Thyroid gland (tissue), 4 donors: ENCODE measurements at regions not wholly inside any gene's neighbourhood (a gene's known extent, or its start where the extent isn't known, plus 50 kb on each side); places are given as distances from the start of the nearest gene placed in this dataset.

ENCODE experiments used
- CTCF ChIP-seq, 6 experiments: fragments of 200-600 bp in 3 of 6; fragments of 450-650 bp in 3 of 6; sonication (generic) in 3 of 6; IDR thresholded peaks; one replicate each; pipeline ENCODE4 v1.5.1; 2016 to 2019; ENCODE audit warnings: antibody characterized with exemption in 6 of 6, mild to moderate bottlenecking in 2 of 6, inconsistent platforms in 1 of 6, moderate library complexity in 1 of 6
- POLR2A ChIP-seq, 2 donors: fragments of 450-650 bp; IDR thresholded peaks; one replicate each; pipeline ENCODE4 v1.6.1; 2017; ENCODE audit warnings: antibody characterized with exemption in 2 of 2, mild to moderate bottlenecking in 2 of 2, moderate library complexity in 1 of 2

DNA sequence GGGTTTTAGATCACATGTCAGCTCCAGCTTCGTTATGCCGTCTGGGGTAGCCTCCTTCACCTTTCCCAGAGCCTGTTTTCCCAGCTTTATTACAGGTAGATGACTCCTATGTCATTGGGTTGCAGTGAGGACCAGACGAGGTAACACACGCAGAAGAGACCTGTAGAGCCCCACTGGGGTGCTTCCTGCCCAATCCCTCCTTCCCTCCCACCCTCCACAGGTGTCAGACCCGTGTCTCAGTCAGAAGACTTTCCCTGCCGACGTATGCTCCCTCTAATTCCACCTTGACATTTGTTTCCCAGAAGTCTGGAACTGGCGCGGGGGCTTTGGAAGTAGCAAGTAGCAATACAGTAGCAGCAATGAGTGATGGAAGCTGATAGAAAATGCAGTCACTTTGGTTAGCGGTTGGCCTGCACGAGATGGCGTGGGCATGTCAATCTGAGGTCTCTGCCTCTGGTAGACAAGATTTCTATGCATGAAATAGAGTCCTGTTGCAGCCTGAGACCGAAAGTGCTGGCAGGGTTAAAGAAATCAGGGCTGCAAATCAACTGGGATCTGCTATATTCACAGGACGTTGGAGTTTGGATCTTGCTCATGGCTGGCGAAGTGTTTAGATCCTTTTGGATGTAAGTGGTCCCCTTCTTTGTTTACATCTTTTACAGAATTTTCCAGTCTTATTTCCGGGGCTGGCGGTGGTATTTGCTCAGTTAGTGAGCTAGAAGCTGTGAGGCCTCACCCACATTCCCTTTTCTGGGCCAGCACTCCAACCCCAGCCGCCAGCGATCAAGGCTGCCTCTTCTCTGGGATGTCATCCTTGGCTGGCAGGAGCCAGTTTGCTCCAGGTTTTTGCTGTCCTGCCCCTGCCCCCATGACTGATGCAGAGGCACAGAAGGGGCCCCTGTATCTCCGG lies 78.3 kb upstream of the KMT2C start:
- no peak for TF ChIP-seq CTCF (IDR thresholded peaks at IDR 0.05)
- no peak for TF ChIP-seq POLR2A (IDR thresholded peaks at IDR 0.05)
